H9 (cell line): ENCODE measurements at regions not wholly inside any gene's neighbourhood (a gene's known extent, or its start where the extent isn't known, plus 50 kb on each side); places are given as distances from the start of the nearest gene placed in this dataset.

Experiments
- DNase-seq: peaks from one replicate; pipeline ENCODE4 v3.0.0-alpha.2; 2017
- H2AFZ ChIP-seq: one replicate; pipeline ENCODE4 v1.6.1; 2013; ENCODE audit warnings: mild to moderate bottlenecking, low read length, control low read depth, moderate library complexity
- H2AK5ac ChIP-seq: 2 replicates; pipeline ENCODE4 v1.6.1; 2013; ENCODE audit warnings: low read length, control low read depth, mixed read lengths; ENCODE audit not compliant: insufficient read length
- H2BK120ac ChIP-seq: one replicate; pipeline ENCODE4 v1.6.1; 2013; ENCODE audit warnings: low read depth, mild to moderate bottlenecking, low read length, control low read depth, inconsistent platforms; ENCODE audit not compliant: poor library complexity, severe bottlenecking
- H2BK12ac ChIP-seq: 2 replicates; pipeline ENCODE4 v1.6.1; 2013; ENCODE audit warnings: low read length, control low read depth, mixed read lengths, low read depth; ENCODE audit not compliant: insufficient read length
- H2BK15ac ChIP-seq: 2 replicates; pipeline ENCODE4 v1.6.1; 2013; ENCODE audit warnings: low read depth, low read length, control low read depth
- H2BK20ac ChIP-seq: one replicate; pipeline ENCODE4 v1.6.1; 2013; ENCODE audit warnings: low read depth, mild to moderate bottlenecking, low read length, control low read depth, inconsistent platforms; ENCODE audit not compliant: poor library complexity, severe bottlenecking
- H2BK5ac ChIP-seq: 2 replicates; pipeline ENCODE4 v1.6.1; 2013; ENCODE audit warnings: low read length, control low read depth, mixed read lengths; ENCODE audit not compliant: insufficient read length
- H3K14ac ChIP-seq: 2 replicates; pipeline ENCODE4 v1.6.1; 2013; ENCODE audit warnings: low read length, control low read depth; ENCODE audit not compliant: insufficient read depth
- H3K18ac ChIP-seq: 2 replicates; pipeline ENCODE4 v1.6.1; 2013; ENCODE audit warnings: low read depth, mild to moderate bottlenecking, mixed read lengths, low read length, control low read depth; ENCODE audit not compliant: insufficient read length
- H3K23ac ChIP-seq: 2 replicates; pipeline ENCODE4 v1.6.1; 2013; ENCODE audit warnings: low read length, control low read depth, mixed read lengths, low read depth; ENCODE audit not compliant: insufficient read length
- H3K23me2 ChIP-seq: 2 replicates; pipeline ENCODE4 v1.6.1; 2013; ENCODE audit warnings: low read depth, mild to moderate bottlenecking, mixed read lengths, low read length, control low read depth; ENCODE audit not compliant: insufficient read length, poor library complexity, severe bottlenecking
- H3K27ac ChIP-seq: 2 replicates; pipeline ENCODE4 v1.5.1; 2013; ENCODE audit warnings: low read length, control low read depth, mixed read lengths, low read depth; ENCODE audit not compliant: insufficient read length
- H3K27me3 ChIP-seq: 2 replicates; pipeline ENCODE4 v1.6.1; 2013; ENCODE audit warnings: low read length, control low read depth, inconsistent platforms; ENCODE audit not compliant: insufficient read depth
- H3K4ac ChIP-seq: 2 replicates; pipeline ENCODE4 v1.6.1; 2013; ENCODE audit warnings: low read depth, mild to moderate bottlenecking, control low read depth, inconsistent platforms, low read length, moderate library complexity
- H3K4me1 ChIP-seq: 2 replicates; pipeline ENCODE4 v1.6.1; 2013; ENCODE audit warnings: low read length, control low read depth, inconsistent platforms; ENCODE audit not compliant: insufficient read depth
- H3K4me2 ChIP-seq: 2 replicates; pipeline ENCODE4 v1.6.1; 2013; ENCODE audit warnings: low read length, control low read depth, mixed read lengths; ENCODE audit not compliant: insufficient read length, insufficient read depth
- H3K56ac ChIP-seq: 2 replicates; pipeline ENCODE4 v1.6.1; 2013; ENCODE audit warnings: low read depth, mild to moderate bottlenecking, mixed read lengths, low read length, control low read depth; ENCODE audit not compliant: insufficient read length
- H3K79me1 ChIP-seq: 2 replicates; pipeline ENCODE4 v1.6.1; 2013; ENCODE audit warnings: low read depth, mild to moderate bottlenecking, moderate library complexity, low read length, control low read depth, inconsistent platforms; ENCODE audit not compliant: insufficient read depth, poor library complexity, severe bottlenecking
- H3K79me2 ChIP-seq: 2 replicates; pipeline ENCODE4 v1.6.1; 2013; ENCODE audit warnings: low read length, control low read depth, inconsistent platforms; ENCODE audit not compliant: insufficient read depth
- H3K9ac ChIP-seq: 2 replicates; pipeline ENCODE4 v1.6.1; 2013; ENCODE audit warnings: low read length, control low read depth, mixed read lengths; ENCODE audit not compliant: insufficient read length; ENCODE audit errors: extremely low read depth
- H3K9me3 ChIP-seq: one replicate; pipeline ENCODE4 v1.6.1; 2013; ENCODE audit warnings: low read depth, low read length, inconsistent platforms; ENCODE audit not compliant: control insufficient read depth
- H3T11ph ChIP-seq: one replicate; pipeline ENCODE4 v1.6.1; 2013; ENCODE audit warnings: mild to moderate bottlenecking, low read length, control low read depth, inconsistent platforms
- H4K20me1 ChIP-seq: one replicate; pipeline ENCODE4 v1.6.1; 2013; ENCODE audit not compliant: control insufficient read depth, insufficient read length, insufficient read depth
- H4K5ac ChIP-seq: 2 replicates; pipeline ENCODE4 v1.6.1; 2013; ENCODE audit warnings: low read depth, mild to moderate bottlenecking, mixed read lengths, low read length, control low read depth; ENCODE audit not compliant: insufficient read length
- H4K8ac ChIP-seq: replicated peaks from 2 replicates; pipeline ENCODE4 v1.6.1; 2013; ENCODE audit warnings: low read length, control low read depth, mixed read lengths, low read depth; ENCODE audit not compliant: insufficient read length
- H4K91ac ChIP-seq: 2 replicates; pipeline ENCODE4 v1.6.1; 2013; ENCODE audit warnings: low read depth, mild to moderate bottlenecking, moderate library complexity, mixed read lengths, low read length, control low read depth; ENCODE audit not compliant: insufficient read length
- H3K27ac Mint-ChIP-seq, 3 experiments: 2 replicates in 2 of 3; 3 replicates in 1 of 3; pipeline ENCODE4 v1.8.0; 2020 to 2021; ENCODE audit warnings: mixed read lengths in 3 of 3, mild to moderate bottlenecking in 1 of 3, moderate library complexity in 1 of 3
- H3K27me3 Mint-ChIP-seq: 2 replicates; pipeline ENCODE4 v1.8.0; 2021; ENCODE audit warnings: low read depth, mild to moderate bottlenecking, moderate library complexity, mixed read lengths
- H3K36me3 Mint-ChIP-seq, 3 experiments: 2 replicates in 2 of 3; 3 replicates in 1 of 3; pipeline ENCODE4 v1.8.0; 2020 to 2021; ENCODE audit warnings: low read depth in 3 of 3, mixed read lengths in 3 of 3; ENCODE audit not compliant: insufficient read depth in 1 of 3
- H3K4me1 Mint-ChIP-seq, 2 experiments: 2 replicates each; pipeline ENCODE4 v1.8.0; 2020; ENCODE audit warnings: mixed read lengths in 2 of 2
- H3K4me3 Mint-ChIP-seq, 2 experiments: 2 replicates in 1 of 2; 3 replicates in 1 of 2; pipeline ENCODE4 v1.8.0; 2020 to 2021; ENCODE audit warnings: mild to moderate bottlenecking in 2 of 2, mixed read lengths in 2 of 2, moderate library complexity in 1 of 2
- H3K9me3 Mint-ChIP-seq, 2 experiments: 2 replicates in 1 of 2; 3 replicates in 1 of 2; pipeline ENCODE4 v1.8.0; 2020; ENCODE audit warnings: mild to moderate bottlenecking in 2 of 2, mixed read lengths in 2 of 2, moderate library complexity in 1 of 2
- CTCF ChIP-seq: fragments of 200-600 bp; sonication (generic); conservative IDR thresholded peaks from 3 replicates; pipeline ENCODE4 v1.8.0; 2021; ENCODE audit warnings: antibody characterized with exemption, mild to moderate bottlenecking
- WGBS: extraction: QIAGEN DNeasy Blood & Tissue Kit; methylation state at CpG from one replicate; pipeline ENCODE4 v1.1.7; 2013; ENCODE audit warnings: missing lambda C conversion rate, low lambda C conversion rate, mixed read lengths; ENCODE audit not compliant: insufficient read length; ENCODE audit errors: extremely low coverage; 5-methylcytosine and 5-hydroxymethylcytosine counted together

- Histone ChIP-seq H2BK15ac (no peak overlapping the region), H3K9me3 (no peaks in the 10 kb centered on the region), H3K4me1 (no peaks in the 10 kb centered on the region), H3K9ac (no peak overlapping the region), H2BK120ac (no peak overlapping the region), H4K91ac (no peak overlapping the region), H3K23ac (no peak overlapping the region), H3K79me1 (no peaks in the 10 kb centered on the region), H2AFZ (no peak overlapping the region), H3K27ac (no peak overlapping the region), H2BK12ac (no peak overlapping the region), H3K4ac (no peak overlapping the region), H2BK5ac (no peak overlapping the region), H3K14ac (no peak overlapping the region), H3T11ph (no peak overlapping the region), H2AK5ac (no peak overlapping the region), H3K56ac (no peak overlapping the region), H3K23me2 (no peaks in the 10 kb centered on the region), H4K5ac (no peak overlapping the region), H3K79me2 (no peaks in the 10 kb centered on the region), H3K4me2 (no peak overlapping the region), H4K20me1 (no peaks in the 10 kb centered on the region), H3K27me3 (no peaks in the 10 kb centered on the region), H3K18ac (no peak overlapping the region), H4K8ac (no peak overlapping the region), H2BK20ac (no peak overlapping the region)
- Mint-ChIP-seq H3K36me3 (no peaks in the 10 kb centered on the region), H3K9me3 (peaks cover 2% of the 10 kb centered on the region in 2 experiments; a peak in 2 of 5 replicates), H3K4me3 (no peak overlapping the region), H3K27me3 (peaks cover 2% of the 10 kb centered on the region), H3K4me1 (no peaks in the 10 kb centered on the region), H3K27ac (peak overlapping the region in 2 of 3 experiments; percentile 49 to 90; a peak in 3 of 7 replicates)
- TF ChIP-seq CTCF, result no peak
- peak; percentile 10 for DNase-seq
- no CpG with 5 or more reads among the region's 30 CpGs for WGBS
Observed at GRCh38 chr22:49574205-49574880, 253.3 kb downstream of the BRD1 start.
